ENCODE measurements at regions not wholly inside any gene's neighbourhood (a gene's known extent, or its start where the extent isn't known, plus 50 kb on each side); places are given as distances from the start of the nearest gene placed in this dataset.

- TF ChIP-seq EZH2phosphoT487 (IDR thresholded peaks at IDR 0.05; ENCODE audit: insufficient read depth, low read depth) = no peak
- TF ChIP-seq EZH2 (IDR thresholded peaks at IDR 0.05; ENCODE audit: insufficient read depth, poor library complexity, severe bottlenecking) = no peak
These were observed 178.9 kb upstream of the ALG10B start for GRCh38 chr12:38137716-38138115.

Data from GM23248 (cell line).